GM13977 (cell line): ENCODE measurements at regions not wholly inside any gene's neighbourhood (a gene's known extent, or its start where the extent isn't known, plus 50 kb on each side); places are given as distances from the start of the nearest gene placed in this dataset.

ENCODE experiments used
- DNase-seq: peaks from one replicate; pipeline ENCODE4 v3.0.0; 2012; ENCODE audit warnings: low spot score
- CTCF ChIP-seq: IDR thresholded peaks from 2 replicates; pipeline ENCODE4 v1.5.1; 2012; ENCODE audit warnings: mild to moderate bottlenecking, control low read depth; ENCODE audit not compliant: insufficient read depth; ENCODE audit errors: extremely low read depth, missing control alignments
- in situ Hi-C: fragments of 300-500 bp; cut with MboI; formaldehyde crosslinking; loops from one replicate; pipeline ENCODE4 v1.12.0; 2022; ENCODE audit warnings: low sequenced_read_pairs, low pct_unique_long_range_greater_than_20kb, mixed read lengths, inconsistent platforms; ENCODE audit not compliant: unreplicated experiment

- no peak for TF ChIP-seq CTCF
- in situ Hi-C loops: no loop called here
- no peak for DNase-seq
Observed at GRCh38 chr4:10949039-10949733, 264.6 kb upstream of the CLNK start.

GRCh38 chr4:10947898-10948297, 263.3 kb upstream of the CLNK start:
- in situ Hi-C loops: no loop called here
- no peak for TF ChIP-seq CTCF

GRCh38 chr4:10944321-10944720, 259.8 kb upstream of the CLNK start:
- TF ChIP-seq CTCF: no peak
- no peak for DNase-seq
- in situ Hi-C loops: no loop called here

More at GRCh38 chr4:10947898-10948297, 263.3 kb upstream of the CLNK start:
- no peak for DNase-seq

GRCh38 chr4:10942156-10942555, 257.6 kb upstream of the CLNK start:
- TF ChIP-seq CTCF: no peak
- in situ Hi-C loops: no loop called here
- no peak for DNase-seq

- in situ Hi-C loops: no loop called here
- TF ChIP-seq CTCF: no peak
- DNase-seq: no peak
Observed at GRCh38 chr4:10929818-10930217, 245.2 kb upstream of the CLNK start.

GRCh38 chr4:10925996-10926395, 241.4 kb upstream of the CLNK start:
- DNase-seq: no peak
- TF ChIP-seq CTCF: no peak
- in situ Hi-C loops: no loop called here

- in situ Hi-C loops: no loop called here
- TF ChIP-seq CTCF: no peak
- no peak for DNase-seq
Observed at GRCh38 chr4:10924274-10924673, 239.7 kb upstream of the CLNK start.
